ENCODE measurements at regions not wholly inside any gene's neighbourhood (a gene's known extent, or its start where the extent isn't known, plus 50 kb on each side); places are given as distances from the start of the nearest gene placed in this dataset.

DNA sequence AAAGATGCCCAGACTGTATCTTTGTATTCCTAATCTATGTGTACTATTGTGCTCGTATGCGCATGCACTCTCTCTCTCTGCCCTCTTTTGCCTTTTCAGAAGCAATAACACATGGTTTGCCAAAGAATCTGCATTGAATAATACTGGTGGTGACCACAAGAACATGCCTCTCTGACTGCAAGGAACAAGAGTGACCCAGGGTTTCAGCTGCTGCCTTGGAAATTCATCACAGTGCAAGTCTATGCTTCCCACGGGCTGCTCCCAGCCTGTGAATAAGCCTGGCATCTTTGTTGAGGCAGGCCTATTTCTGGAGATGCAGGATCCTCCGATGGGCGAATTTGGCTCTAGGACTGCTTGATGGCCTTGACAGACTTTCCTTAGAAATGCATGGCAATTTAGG, 689.4 kb upstream of the FANCL start:
- no peaks in the 10 kb centered on the region for H3K36me3 Mint-ChIP-seq
- ATAC-seq (ENCODE audit: low read depth in 2 of 2), result no peak
- no peaks in the 10 kb centered on the region for H3K4me1 Mint-ChIP-seq

GRCh38 chr2:58928973-58929372, 687.8 kb upstream of the FANCL start:
- H3K27ac Mint-ChIP-seq, result peak overlapping the region in 1 of 6 donors; percentile 34
- DNase-seq (no peak), ATAC-seq (ENCODE audit: low read depth in 2 of 2) (no peak)
- no peaks in the 10 kb centered on the region for H3K27me3 Mint-ChIP-seq
- H3K4me3 Mint-ChIP-seq, result no peak overlapping the region
- H3K4me1 Mint-ChIP-seq, result no peaks in the 10 kb centered on the region
- no peaks in the 10 kb centered on the region for H3K9me3 Mint-ChIP-seq
- no peaks in the 10 kb centered on the region for H3K36me3 Mint-ChIP-seq

More for the DNA sequence above, 689.4 kb upstream of the FANCL start:
- Mint-ChIP-seq H3K27ac (no peak overlapping the region), H3K9me3 (no peaks in the 10 kb centered on the region), H3K4me3 (no peak overlapping the region), H3K27me3 (no peaks in the 10 kb centered on the region)
- DNase-seq, result no peak

DNA sequence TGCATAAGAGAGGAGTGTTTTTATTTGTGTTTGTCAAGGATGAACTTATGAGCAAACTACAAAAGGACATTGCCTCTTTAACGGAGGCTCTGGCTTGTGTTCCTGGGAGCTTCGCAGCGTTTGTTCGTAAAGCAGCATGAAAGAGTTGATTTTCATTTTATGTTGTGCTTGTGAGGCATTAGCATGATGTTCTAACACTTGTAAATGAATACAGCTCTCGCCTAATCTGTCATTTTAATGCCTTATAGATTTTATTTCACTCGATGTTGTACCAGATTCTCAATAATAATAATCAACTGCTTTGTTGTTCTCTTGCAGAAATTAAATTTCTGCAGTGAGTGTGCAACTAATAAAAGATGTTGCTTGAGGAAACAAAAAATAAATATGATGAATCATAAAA, 687.3 kb upstream of the FANCL start:
- Mint-ChIP-seq H3K4me1 (no peaks in the 10 kb centered on the region), H3K9me3 (no peaks in the 10 kb centered on the region)
- no peak for ATAC-seq (ENCODE audit: low read depth in 2 of 2)

GRCh38 chr2:58926112-58926511, 685.0 kb upstream of the FANCL start:
- Mint-ChIP-seq H3K9me3 (no peaks in the 10 kb centered on the region), H3K27ac (no peak overlapping the region), H3K4me3 (no peak overlapping the region), H3K27me3 (peaks cover 0 to 6% (median 0%) of the 10 kb centered on the region in 3 donors), H3K4me1 (no peaks in the 10 kb centered on the region), H3K36me3 (no peaks in the 10 kb centered on the region)
- no peak for DNase-seq
- ATAC-seq (ENCODE audit: low read depth in 2 of 2), result no peak

More for the DNA sequence above, 687.3 kb upstream of the FANCL start:
- H3K4me3 Mint-ChIP-seq, result no peak overlapping the region
- H3K27ac Mint-ChIP-seq, result no peak overlapping the region
- H3K36me3 Mint-ChIP-seq, result no peaks in the 10 kb centered on the region
- no peaks in the 10 kb centered on the region for H3K27me3 Mint-ChIP-seq
- no peak for DNase-seq

DNA sequence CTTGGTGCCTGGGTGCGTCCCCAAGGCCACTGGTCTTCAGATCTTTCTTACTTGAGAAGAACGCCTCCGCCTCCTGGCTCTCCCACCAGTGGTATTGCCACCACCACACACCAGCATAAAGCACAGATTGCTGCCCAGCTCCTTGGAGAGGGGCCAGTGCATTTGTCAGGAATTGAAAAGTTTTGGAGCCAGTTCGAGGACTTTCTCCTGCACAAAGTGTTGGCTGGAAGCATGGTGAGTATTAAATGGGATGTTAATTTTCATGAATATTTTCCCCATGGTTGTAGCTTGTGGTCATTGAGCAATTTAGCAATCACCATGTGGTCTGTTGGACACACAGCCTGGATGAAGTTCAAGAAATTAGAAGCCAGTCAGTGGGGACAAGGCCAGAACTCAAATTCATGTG, 684.6 kb upstream of the FANCL start:
- no peak overlapping the region for H3K27ac Mint-ChIP-seq
- ATAC-seq (ENCODE audit: low read depth in 2 of 2), result no peak

DNA sequence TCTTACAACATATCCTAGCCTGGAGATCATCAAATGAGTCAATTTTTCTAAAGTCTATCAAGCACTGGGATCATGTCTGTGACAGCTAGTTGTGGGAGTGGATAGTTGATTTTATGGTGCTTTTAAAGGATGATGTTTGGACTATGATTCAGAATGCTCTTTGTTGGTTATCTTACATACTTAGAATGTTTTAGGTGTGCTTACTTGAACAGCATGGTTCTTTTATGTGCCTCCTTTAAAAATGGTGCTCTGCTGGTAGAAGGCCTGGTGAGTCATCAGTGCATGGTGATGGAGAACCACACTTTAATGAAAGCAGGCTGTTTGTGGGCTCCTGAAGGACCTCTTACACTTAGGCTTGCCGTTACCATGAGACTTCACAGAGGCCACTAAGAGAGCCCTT, 682.7 kb upstream of the FANCL start:
- ATAC-seq (ENCODE audit: low read depth in 2 of 2), result no peak
- Mint-ChIP-seq H3K36me3 (no peaks in the 10 kb centered on the region), H3K27ac (no peak overlapping the region), H3K4me3 (no peak overlapping the region), H3K9me3 (no peaks in the 10 kb centered on the region), H3K27me3 (peaks cover 0 to 6% (median 0%) of the 10 kb centered on the region in 3 donors), H3K4me1 (no peaks in the 10 kb centered on the region)
- DNase-seq, result no peak

More for the DNA sequence above, 684.6 kb upstream of the FANCL start:
- Mint-ChIP-seq H3K27me3 (peaks cover 0 to 6% (median 0%) of the 10 kb centered on the region in 3 donors), H3K9me3 (no peaks in the 10 kb centered on the region), H3K36me3 (no peaks in the 10 kb centered on the region), H3K4me1 (no peaks in the 10 kb centered on the region), H3K4me3 (no peak overlapping the region)
- no peak for DNase-seq

GRCh38 chr2:58922245-58922644, 681.1 kb upstream of the FANCL start:
- no peaks in the 10 kb centered on the region for H3K36me3 Mint-ChIP-seq
- H3K4me3 Mint-ChIP-seq, result no peak overlapping the region
- H3K4me1 Mint-ChIP-seq, result no peaks in the 10 kb centered on the region
- ATAC-seq (ENCODE audit: low read depth in 2 of 2) (no peak), DNase-seq (no peak)
- peaks cover 0 to 6% (median 0%) of the 10 kb centered on the region in 3 donors for H3K27me3 Mint-ChIP-seq
- H3K27ac Mint-ChIP-seq, result no peak overlapping the region
- H3K9me3 Mint-ChIP-seq, result no peaks in the 10 kb centered on the region

DNA sequence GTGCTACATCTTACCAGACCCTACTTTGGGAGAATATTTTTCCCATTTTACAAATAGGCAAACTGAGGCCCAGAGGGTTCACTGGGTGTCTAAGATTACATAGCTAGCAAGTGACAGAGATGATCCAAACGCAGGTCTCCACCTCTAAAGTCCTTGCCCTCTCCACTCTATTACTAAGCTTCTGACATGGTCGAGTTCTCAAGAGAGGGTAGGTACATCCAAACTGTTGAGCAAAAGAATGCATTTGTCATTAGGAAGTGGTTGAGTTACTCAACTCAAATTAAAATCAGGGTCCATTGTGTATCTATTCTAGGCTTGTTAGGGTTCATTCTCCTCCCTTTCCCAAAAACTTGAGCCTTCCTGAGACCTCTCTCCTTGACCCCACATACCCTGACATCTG, 680.6 kb upstream of the FANCL start:
- H3K27ac Mint-ChIP-seq, result no peak overlapping the region
- peaks cover 0 to 6% (median 0%) of the 10 kb centered on the region in 3 donors for H3K27me3 Mint-ChIP-seq
- no peaks in the 10 kb centered on the region for H3K4me1 Mint-ChIP-seq
- no peak for ATAC-seq (ENCODE audit: low read depth in 2 of 2)
- H3K4me3 Mint-ChIP-seq, result no peak overlapping the region
- no peak for DNase-seq
- H3K9me3 Mint-ChIP-seq, result no peaks in the 10 kb centered on the region
- H3K36me3 Mint-ChIP-seq, result no peaks in the 10 kb centered on the region

DNA sequence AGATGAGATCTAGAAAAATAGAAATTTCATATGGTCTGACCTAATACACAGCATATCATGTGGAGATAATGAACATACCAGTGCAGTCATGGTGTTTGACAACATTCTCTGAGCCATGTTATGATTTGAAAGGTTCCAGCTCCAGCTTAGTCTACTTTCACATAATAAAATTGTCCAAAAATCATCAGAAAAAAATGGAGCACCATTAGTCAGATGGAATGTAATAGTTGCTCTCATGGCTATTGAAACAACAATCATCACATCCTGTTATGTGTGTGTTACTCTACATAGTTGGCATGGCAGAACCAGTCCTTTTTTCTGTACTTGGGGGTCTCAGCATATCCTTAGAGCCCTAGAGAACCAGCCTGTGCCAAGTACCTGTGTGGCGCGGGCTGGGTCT, 678.9 kb upstream of the FANCL start:
- Mint-ChIP-seq H3K27me3 (peaks cover 0 to 6% (median under 1%) of the 10 kb centered on the region in 3 donors), H3K36me3 (no peaks in the 10 kb centered on the region), H3K4me3 (no peak overlapping the region), H3K27ac (no peak overlapping the region), H3K4me1 (no peaks in the 10 kb centered on the region), H3K9me3 (no peaks in the 10 kb centered on the region)
- no peak for ATAC-seq (ENCODE audit: low read depth in 2 of 2)
- DNase-seq, result no peak

- no peak for DNase-seq
- no peak for ATAC-seq (ENCODE audit: low read depth in 2 of 2)
- H3K36me3 Mint-ChIP-seq, result no peaks in the 10 kb centered on the region
- H3K9me3 Mint-ChIP-seq, result no peaks in the 10 kb centered on the region
- no peak overlapping the region for H3K4me3 Mint-ChIP-seq
- no peaks in the 10 kb centered on the region for H3K4me1 Mint-ChIP-seq
- H3K27ac Mint-ChIP-seq, result no peak overlapping the region
- peaks cover 0 to 6% (median 4%) of the 10 kb centered on the region in 3 donors for H3K27me3 Mint-ChIP-seq
Measured at GRCh38 chr2:58919316-58919715, 678.2 kb upstream of the FANCL start.

- Mint-ChIP-seq H3K27me3 (peaks cover 0 to 6% (median 4%) of the 10 kb centered on the region in 3 donors), H3K9me3 (no peaks in the 10 kb centered on the region)
Measured at GRCh38 chr2:58918141-58918540, 677.0 kb upstream of the FANCL start.

DNA sequence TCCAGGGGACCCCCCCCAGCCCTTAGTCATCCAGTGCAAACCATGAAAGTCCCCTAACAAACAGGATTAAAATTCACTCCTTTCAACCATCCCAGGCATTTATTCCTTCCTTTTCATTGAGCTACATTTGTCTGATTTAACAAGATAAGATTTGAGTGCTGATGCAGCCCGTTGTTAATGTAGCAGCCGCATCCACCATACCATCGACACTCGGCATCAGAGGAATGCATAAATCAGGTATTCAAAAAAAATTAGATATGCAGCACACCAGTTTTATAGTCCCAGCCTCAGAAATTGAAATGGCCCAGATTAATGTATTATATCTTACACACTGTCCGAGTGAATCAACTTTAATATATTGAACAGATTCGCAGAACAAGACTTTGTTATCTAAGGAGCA, 676.5 kb upstream of the FANCL start:
- Mint-ChIP-seq H3K27ac (no peak overlapping the region), H3K4me3 (no peak overlapping the region), H3K9me3 (no peaks in the 10 kb centered on the region), H3K36me3 (no peaks in the 10 kb centered on the region), H3K4me1 (no peaks in the 10 kb centered on the region), H3K27me3 (peaks cover 0 to 4% (median 2%) of the 10 kb centered on the region in 3 donors)
- ATAC-seq (ENCODE audit: low read depth in 2 of 2) (no peak), DNase-seq (no peak)

More at GRCh38 chr2:58918141-58918540, 677.0 kb upstream of the FANCL start:
- no peak for ATAC-seq (ENCODE audit: low read depth in 2 of 2)
- Mint-ChIP-seq H3K27ac (no peak overlapping the region), H3K36me3 (no peaks in the 10 kb centered on the region), H3K4me1 (no peaks in the 10 kb centered on the region), H3K4me3 (no peak overlapping the region)
- no peak for DNase-seq

DNA sequence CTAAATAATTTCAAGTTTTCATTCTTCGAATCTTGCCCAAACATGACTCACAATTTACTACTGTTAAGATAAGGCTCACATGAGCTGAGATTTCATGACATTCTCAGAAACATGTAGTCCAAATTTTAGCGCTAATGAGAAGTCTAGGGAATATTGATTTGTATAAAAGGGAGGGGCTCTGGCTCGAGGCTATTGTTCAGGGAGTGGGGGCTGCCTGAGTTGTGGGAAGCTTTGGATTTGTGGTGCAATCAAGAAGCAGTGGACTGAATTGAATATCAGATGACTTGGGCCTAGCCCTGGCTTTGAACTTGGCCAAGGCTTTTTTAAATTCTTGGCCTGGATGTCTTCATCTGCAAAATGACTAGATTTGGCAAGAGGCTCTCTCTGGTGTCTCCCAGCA, 674.9 kb upstream of the FANCL start:
- H3K27me3 Mint-ChIP-seq, result peaks cover 0 to 4% (median 0%) of the 10 kb centered on the region in 3 donors
- no peak overlapping the region for H3K4me3 Mint-ChIP-seq
- ATAC-seq (ENCODE audit: low read depth in 2 of 2) (no peak), DNase-seq (no peak)
- no peaks in the 10 kb centered on the region for H3K36me3 Mint-ChIP-seq
- no peaks in the 10 kb centered on the region for H3K9me3 Mint-ChIP-seq
- peak overlapping the region in 1 of 6 donors; percentile 68 for H3K27ac Mint-ChIP-seq
- no peaks in the 10 kb centered on the region for H3K4me1 Mint-ChIP-seq

GRCh38 chr2:58914733-58915505, 673.8 kb upstream of the FANCL start:
- no peaks in the 10 kb centered on the region for H3K36me3 Mint-ChIP-seq
- H3K4me1 Mint-ChIP-seq, result no peaks in the 10 kb centered on the region
- peaks cover 0 to 4% (median 0%) of the 10 kb centered on the region in 3 donors for H3K27me3 Mint-ChIP-seq
- no peak overlapping the region for H3K27ac Mint-ChIP-seq
- DNase-seq, result no peak
- H3K4me3 Mint-ChIP-seq, result no peak overlapping the region
- no peak for ATAC-seq (ENCODE audit: low read depth in 2 of 2)
- H3K9me3 Mint-ChIP-seq, result no peaks in the 10 kb centered on the region

Data from naive B cell (primary cell).